PFSK-1 (cell line): ENCODE measurements at regions not wholly inside any gene's neighbourhood (a gene's known extent, or its start where the extent isn't known, plus 50 kb on each side); places are given as distances from the start of the nearest gene placed in this dataset.

ENCODE experiments used
- FOXP2 ChIP-seq: optimal IDR thresholded peaks from 2 replicates; pipeline ENCODE3; 2011; ENCODE audit warnings: borderline replicate concordance, control low read depth, inconsistent platforms; ENCODE audit not compliant: insufficient read depth; ENCODE audit errors: extremely low read length, extremely low read depth
- POLR2AphosphoS5 ChIP-seq: IDR thresholded peaks from 2 replicates; pipeline ENCODE4 v1.6.1; 2012; ENCODE audit warnings: low read depth, mild to moderate bottlenecking, control low read depth, low read length, moderate library complexity
- TAF1 ChIP-seq: IDR thresholded peaks from 2 replicates; pipeline ENCODE4 v1.6.1; 2012; ENCODE audit warnings: low read length, control low read depth, borderline replicate concordance; ENCODE audit not compliant: insufficient read depth
- TF ChIP-seq, protein P1 (sequence below), 2 experiments: IDR thresholded peaks; 2 replicates each; pipeline versions ENCODE4 v1.6.1 to v1.8.0; 2011 to 2012; ENCODE audit warnings: low read depth in 2 of 2, low read length in 2 of 2, control low read depth in 1 of 2, inconsistent platforms in 1 of 2, mild to moderate bottlenecking in 1 of 2, moderate library complexity in 1 of 2; ENCODE audit not compliant: insufficient read depth in 1 of 2

DNA sequence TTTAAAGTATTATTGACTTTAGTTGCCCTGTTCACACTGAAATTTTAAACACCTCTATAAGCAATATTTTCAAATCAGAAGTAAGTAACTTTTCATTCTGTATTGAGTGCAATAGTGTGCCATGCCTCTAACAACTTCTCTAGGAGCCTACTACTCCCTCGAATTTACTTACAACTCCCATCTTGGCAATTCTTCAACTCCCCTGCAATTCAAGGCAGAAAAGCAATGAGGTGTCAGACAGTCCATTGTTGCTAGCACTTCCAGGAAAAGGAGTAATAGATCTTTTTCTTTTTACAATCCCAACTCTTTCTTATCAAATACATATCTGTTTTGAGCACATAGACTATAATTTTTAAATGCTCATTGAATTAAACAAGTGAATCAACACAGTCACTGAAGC, 222.7 kb upstream of the PUM3 start:
- no peak for TF ChIP-seq FOXP2
- TF ChIP-seq TAF1: no peak
- TF ChIP-seq, protein P1, sequence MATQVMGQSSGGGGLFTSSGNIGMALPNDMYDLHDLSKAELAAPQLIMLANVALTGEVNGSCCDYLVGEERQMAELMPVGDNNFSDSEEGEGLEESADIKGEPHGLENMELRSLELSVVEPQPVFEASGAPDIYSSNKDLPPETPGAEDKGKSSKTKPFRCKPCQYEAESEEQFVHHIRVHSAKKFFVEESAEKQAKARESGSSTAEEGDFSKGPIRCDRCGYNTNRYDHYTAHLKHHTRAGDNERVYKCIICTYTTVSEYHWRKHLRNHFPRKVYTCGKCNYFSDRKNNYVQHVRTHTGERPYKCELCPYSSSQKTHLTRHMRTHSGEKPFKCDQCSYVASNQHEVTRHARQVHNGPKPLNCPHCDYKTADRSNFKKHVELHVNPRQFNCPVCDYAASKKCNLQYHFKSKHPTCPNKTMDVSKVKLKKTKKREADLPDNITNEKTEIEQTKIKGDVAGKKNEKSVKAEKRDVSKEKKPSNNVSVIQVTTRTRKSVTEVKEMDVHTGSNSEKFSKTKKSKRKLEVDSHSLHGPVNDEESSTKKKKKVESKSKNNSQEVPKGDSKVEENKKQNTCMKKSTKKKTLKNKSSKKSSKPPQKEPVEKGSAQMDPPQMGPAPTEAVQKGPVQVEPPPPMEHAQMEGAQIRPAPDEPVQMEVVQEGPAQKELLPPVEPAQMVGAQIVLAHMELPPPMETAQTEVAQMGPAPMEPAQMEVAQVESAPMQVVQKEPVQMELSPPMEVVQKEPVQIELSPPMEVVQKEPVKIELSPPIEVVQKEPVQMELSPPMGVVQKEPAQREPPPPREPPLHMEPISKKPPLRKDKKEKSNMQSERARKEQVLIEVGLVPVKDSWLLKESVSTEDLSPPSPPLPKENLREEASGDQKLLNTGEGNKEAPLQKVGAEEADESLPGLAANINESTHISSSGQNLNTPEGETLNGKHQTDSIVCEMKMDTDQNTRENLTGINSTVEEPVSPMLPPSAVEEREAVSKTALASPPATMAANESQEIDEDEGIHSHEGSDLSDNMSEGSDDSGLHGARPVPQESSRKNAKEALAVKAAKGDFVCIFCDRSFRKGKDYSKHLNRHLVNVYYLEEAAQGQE (IDR thresholded peaks at IDR 0.05; ENCODE audit: insufficient read depth in 1 of 2, low read depth in 2 of 2, low read length in 2 of 2): no peak
- no peak for TF ChIP-seq POLR2AphosphoS5
